Muscle of leg (tissue), 3 donors: ENCODE measurements at regions not wholly inside any gene's neighbourhood (a gene's known extent, or its start where the extent isn't known, plus 50 kb on each side); places are given as distances from the start of the nearest gene placed in this dataset.

Source experiments
- DNase-seq: peaks from one replicate; pipeline ENCODE4 v3.0.0; 2013
- H3K27ac ChIP-seq: one replicate; pipeline ENCODE4 v1.5.1; 2013; ENCODE audit warnings: mild to moderate bottlenecking, low read length, control low read depth
- H3K27me3 ChIP-seq: one replicate; pipeline ENCODE4 v1.6.1; 2013; ENCODE audit warnings: low read length; ENCODE audit not compliant: control insufficient read depth, insufficient read depth
- H3K36me3 ChIP-seq: one replicate; pipeline ENCODE4 v1.6.1; 2013; ENCODE audit warnings: low read length; ENCODE audit not compliant: control insufficient read depth, insufficient read depth
- H3K4me1 ChIP-seq: one replicate; pipeline ENCODE4 v1.6.1; 2013; ENCODE audit warnings: low read length; ENCODE audit not compliant: control insufficient read depth, insufficient read depth
- H3K4me3 ChIP-seq: one replicate; pipeline ENCODE4 v1.5.1; 2013; ENCODE audit warnings: low read length, control low read depth
- H3K9me3 ChIP-seq: replicated peaks from 2 replicates; pipeline ENCODE4 v1.6.1; 2013; ENCODE audit warnings: low read depth, low read length; ENCODE audit not compliant: control insufficient read depth
- WGBS: methylation state at CpG from one replicate; pipeline ENCODE4 v1.1.5; 2013; ENCODE audit warnings: missing lambda C conversion rate; ENCODE audit not compliant: insufficient coverage; 5-methylcytosine and 5-hydroxymethylcytosine counted together

DNA sequence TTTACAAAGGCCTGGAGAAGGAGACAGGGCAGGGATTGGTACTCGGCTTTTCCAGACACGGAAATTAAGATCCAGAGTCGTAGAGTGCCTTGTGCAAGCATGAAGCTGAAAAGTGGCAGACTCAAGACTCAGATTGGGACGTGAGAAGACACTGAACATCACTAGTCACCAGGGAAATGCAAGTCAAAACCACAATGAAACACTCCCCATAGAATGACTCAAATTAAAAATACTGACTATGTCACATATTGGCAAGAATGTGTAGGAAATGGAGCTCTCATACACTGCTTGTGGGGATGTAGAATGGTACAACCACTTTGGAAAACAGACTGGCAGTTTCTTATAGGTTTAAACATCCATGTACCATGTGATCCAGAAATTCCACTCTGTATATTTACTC, 472.0 kb downstream of the RPS24 start:
- Histone ChIP-seq H3K27ac (no peak overlapping the region), H3K4me3 (no peak overlapping the region), H3K36me3 (no peaks in the 10 kb centered on the region), H3K9me3 (no peaks in the 10 kb centered on the region), H3K27me3 (peaks cover 6% of the 10 kb centered on the region), H3K4me1 (peaks cover 12% of the 10 kb centered on the region)
- 95% methylated on average over 3 of the region's 4 CpGs for whole genome bisulfite sequencing
- DNase-seq: no peak

DNA sequence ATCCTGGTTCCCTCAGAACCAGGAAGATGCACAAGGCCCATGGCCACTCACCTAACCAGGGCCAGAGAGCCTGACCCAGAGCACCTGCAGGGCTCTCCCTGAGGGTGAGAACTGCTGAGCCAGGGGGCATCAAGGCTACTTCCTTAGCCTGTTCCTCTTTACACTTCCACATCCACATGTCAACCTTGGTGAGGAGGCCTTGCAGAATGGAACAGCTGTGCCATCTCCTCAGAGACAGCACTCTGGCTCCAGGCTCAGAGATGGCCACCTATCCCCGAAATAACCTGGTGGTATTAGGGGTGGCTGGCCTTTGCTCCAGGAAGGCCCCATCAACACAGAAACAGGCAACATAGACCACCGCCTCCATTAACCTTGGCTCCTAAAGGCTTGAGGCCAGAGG, 473.0 kb downstream of the RPS24 start:
- H3K4me3 ChIP-seq: no peak overlapping the region
- H3K27me3 ChIP-seq: peaks cover 6% of the 10 kb centered on the region
- no peaks in the 10 kb centered on the region for H3K36me3 ChIP-seq
- no peak for DNase-seq
- peaks cover 21% of the 10 kb centered on the region for H3K4me1 ChIP-seq
- H3K9me3 ChIP-seq: no peaks in the 10 kb centered on the region
- WGBS: no CpG with 5 or more reads among the region's 2 CpGs
- no peak overlapping the region for H3K27ac ChIP-seq

DNA sequence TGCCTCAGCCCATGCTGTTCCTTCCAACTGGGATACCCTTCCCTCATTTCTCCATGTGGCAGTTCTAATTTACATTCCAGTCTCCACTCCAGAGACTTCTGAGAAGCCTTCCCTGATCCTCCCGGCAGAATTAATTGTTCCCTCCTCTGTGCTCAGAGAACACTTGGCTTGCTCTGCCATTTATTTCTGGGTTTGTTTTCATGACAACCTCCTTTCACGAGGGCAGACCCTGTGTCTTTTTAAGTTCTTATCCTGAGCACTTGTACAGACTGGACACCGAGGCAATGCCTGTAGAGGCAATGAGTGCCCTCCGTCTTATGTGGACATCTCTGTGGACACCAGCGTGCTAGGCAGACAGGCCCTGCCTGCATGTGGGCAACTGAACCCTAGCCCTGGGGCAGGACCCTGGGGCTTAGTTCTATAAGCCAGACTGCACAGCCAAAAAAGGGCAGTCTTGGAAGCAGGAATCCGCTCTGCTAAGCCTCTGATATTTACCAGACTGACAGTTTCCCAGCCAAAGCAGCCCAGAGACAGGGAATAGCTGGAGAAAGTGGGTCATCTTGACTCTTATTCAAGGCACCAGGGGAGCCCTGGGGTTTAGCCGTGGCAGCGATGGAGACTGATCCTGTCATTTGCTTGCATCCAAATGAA, 474.0 kb downstream of the RPS24 start:
- H3K27me3 ChIP-seq: peaks cover 3% of the 10 kb centered on the region
- DNase-seq: no peak
- no peak overlapping the region for H3K4me3 ChIP-seq
- H3K27ac ChIP-seq: no peak overlapping the region
- peaks cover 30% of the 10 kb centered on the region for H3K4me1 ChIP-seq
- no peaks in the 10 kb centered on the region for H3K36me3 ChIP-seq
- WGBS: 47% methylated on average over 5 of the region's 8 CpGs
- H3K9me3 ChIP-seq: no peaks in the 10 kb centered on the region

DNA sequence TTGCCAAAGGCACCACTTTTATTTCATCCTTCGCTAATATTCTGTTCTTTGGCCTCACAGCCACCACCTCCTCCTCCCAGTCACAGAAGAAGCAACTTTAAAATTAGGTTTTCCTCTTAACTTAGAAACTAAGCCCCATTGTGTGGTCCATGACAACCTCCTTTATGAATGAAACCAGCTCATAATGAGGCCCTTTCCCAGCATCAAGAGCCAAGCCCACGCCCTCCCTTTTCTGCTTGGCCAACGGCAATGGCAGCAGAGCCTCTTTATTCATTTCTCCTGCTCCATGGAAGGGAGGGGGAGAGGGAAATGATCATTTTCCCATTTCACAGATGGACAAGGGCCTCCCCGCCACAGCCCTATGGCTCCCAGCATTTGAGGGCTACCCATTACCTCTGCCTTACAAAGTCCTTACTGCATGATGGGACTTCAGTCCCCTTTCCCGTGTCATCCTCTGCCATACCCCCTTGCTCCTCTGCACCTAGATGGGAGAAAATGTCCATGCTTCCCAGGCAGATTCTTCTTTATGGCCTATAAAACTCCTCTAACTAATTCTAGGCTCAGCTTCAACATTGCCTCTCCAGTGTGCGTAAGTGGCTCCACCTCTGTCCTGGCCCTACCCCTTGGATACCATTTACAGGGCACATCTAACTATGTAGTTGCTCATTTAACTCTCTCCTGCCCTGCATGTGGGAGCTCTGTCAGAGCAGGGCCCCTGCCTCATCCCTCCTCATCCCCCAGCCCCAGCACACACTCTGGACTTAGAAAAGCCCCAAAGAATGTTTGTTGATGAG, 475.5 kb downstream of the RPS24 start:
- Histone ChIP-seq H3K27me3 (peaks cover 3% of the 10 kb centered on the region), H3K9me3 (no peaks in the 10 kb centered on the region), H3K4me3 (no peak overlapping the region), H3K4me1 (peaks cover 30% of the 10 kb centered on the region), H3K36me3 (no peaks in the 10 kb centered on the region), H3K27ac (no peak overlapping the region)
- WGBS: 97% methylated on average over 4 of the region's 6 CpGs
- DNase-seq: no peak

DNA sequence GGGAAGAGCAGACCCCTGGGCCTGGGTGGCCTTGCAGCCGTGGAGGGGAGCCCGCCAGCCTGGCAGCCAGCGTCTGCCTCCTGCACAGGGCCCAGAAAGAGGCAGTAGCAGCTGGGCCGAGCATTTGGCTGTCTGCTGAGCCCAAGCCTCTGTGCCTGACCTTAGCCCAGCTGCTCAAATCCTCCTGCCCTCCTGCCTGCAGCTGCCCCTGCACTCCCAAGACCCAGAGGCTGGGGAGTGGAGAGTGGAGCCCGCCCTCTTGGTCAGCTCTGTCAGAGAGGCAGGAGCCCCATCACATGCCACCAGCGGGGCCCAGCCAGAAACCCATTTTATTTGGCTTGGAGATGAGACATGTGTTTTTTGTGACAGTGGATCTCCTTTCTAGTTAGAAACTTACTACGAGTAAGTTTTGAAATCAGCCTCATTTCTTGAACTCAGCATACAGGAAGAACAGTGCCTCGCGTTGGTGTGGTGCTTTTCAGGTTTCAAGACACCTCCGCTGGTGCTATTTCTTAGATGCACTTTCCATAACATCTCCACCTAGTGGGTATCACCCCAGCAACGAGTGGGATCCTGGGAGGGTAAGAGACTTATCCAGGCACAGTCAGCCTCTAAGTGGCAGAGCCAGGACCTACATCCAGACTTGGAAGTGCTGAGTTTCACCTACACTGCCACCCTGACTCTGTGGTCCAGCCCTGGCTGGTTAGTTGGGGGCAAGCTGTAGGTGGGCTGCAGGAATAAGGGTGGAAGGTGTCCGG, 477.1 kb downstream of the RPS24 start:
- peaks cover 38% of the 10 kb centered on the region for H3K4me1 ChIP-seq
- no peaks in the 10 kb centered on the region for H3K27me3 ChIP-seq
- H3K4me3 ChIP-seq: no peak overlapping the region
- no peak overlapping the region for H3K27ac ChIP-seq
- WGBS: 31% methylated on average over 4 of the region's 12 CpGs
- H3K9me3 ChIP-seq: no peaks in the 10 kb centered on the region
- no peaks in the 10 kb centered on the region for H3K36me3 ChIP-seq
- peak; percentile 85 for DNase-seq

DNA sequence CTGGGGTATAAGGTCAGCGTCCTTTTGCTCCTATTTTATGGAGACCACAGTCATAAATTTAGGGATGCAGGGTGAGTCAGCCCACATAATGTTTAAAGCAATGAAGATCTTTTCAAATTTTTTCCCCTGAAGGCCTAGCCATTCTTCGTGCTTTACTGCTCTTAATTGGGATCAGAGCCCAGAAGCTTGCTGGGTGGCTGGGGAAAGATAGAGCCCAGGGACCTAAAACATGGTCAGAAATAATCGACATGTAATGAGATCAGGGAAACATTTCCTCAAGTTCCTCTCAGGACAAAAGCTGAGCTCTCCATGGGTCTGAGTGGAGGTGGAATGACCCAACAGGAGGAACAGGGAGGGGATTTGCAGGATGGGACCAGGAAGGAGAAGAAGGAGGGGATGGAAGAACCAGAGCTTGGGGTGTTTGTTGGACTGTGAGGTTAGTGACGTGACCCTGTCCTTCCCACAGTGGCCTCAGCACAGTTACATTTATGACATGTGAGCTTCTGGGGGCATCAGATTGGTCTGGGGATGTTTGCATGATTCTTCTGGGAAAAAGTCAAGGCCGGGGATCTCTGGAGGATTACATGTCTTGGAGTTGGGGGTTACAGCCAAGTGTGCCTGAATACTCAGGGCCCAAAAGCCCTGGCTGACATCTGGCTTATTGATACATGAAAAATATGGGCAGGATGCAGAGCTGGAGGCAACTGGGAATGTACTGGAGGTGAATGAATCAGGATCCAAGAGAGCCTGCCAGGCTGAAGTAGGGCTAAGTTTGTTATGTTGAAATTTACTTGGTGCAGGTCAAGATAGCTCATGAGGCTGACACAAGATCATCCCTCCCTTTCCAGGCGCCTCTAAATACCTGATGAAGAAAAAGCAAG, 477.9 kb downstream of the RPS24 start:
- no peak for DNase-seq
- peaks cover 44% of the 10 kb centered on the region for H3K4me1 ChIP-seq
- no peaks in the 10 kb centered on the region for H3K36me3 ChIP-seq
- no peak overlapping the region for H3K4me3 ChIP-seq
- no peaks in the 10 kb centered on the region for H3K27me3 ChIP-seq
- no peak overlapping the region for H3K27ac ChIP-seq
- H3K9me3 ChIP-seq: no peaks in the 10 kb centered on the region
- WGBS: 52% methylated on average over 4 of the region's 6 CpGs

DNA sequence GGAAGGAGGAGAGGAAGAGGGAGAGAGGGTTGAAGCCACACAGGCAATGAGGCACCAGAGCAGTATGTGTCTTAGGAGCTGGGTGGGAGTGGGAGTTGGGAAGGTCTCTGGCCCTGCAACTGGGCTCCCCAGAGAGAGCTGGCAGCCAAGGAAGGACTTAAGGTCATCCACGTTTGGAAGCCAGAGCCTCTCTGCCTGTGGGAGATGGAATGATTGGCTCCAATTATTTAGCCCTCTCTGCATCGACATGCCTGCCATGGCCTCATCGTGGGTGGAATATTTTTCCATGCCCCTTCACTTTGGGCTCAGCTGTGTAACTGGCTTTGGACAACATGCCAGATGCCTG, 478.5 kb downstream of the RPS24 start:
- Histone ChIP-seq H3K4me1 (peaks cover 47% of the 10 kb centered on the region), H3K9me3 (no peaks in the 10 kb centered on the region)
- WGBS: 40% methylated on average over 1 of the region's 3 CpGs

DNA sequence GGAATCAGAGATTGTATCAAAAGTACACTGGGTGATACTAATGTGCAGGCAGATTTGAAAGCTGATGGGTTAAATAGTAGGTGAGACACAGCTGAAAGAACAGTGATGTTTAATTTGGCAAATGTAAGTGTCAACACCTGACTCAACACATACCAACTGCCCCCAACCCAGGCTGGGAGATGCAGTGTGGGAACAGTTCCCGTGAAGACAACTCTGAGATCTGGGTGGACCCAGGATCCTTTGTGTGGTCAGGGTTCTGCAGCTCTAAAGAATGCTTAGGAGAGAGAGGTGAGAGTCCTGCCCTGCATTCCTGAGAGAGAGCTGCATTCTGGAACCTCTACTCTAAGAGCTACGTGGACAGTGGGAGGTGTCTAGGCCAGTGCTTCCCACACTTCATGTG, 479.7 kb downstream of the RPS24 start:
- H3K36me3 ChIP-seq: no peaks in the 10 kb centered on the region
- H3K4me3 ChIP-seq: no peak overlapping the region
- no peaks in the 10 kb centered on the region for H3K9me3 ChIP-seq
- no peak overlapping the region for H3K27ac ChIP-seq
- H3K4me1 ChIP-seq: peaks cover 50% of the 10 kb centered on the region
- peaks cover 2% of the 10 kb centered on the region for H3K27me3 ChIP-seq
- no CpG with 5 or more reads among the region's 2 CpGs for WGBS
- no peak for DNase-seq

More for the DNA sequence above, 478.5 kb downstream of the RPS24 start:
- DNase-seq: no peak
- no peak overlapping the region for H3K27ac ChIP-seq
- peaks cover 2% of the 10 kb centered on the region for H3K27me3 ChIP-seq
- H3K36me3 ChIP-seq: no peaks in the 10 kb centered on the region
- no peak overlapping the region for H3K4me3 ChIP-seq

DNA sequence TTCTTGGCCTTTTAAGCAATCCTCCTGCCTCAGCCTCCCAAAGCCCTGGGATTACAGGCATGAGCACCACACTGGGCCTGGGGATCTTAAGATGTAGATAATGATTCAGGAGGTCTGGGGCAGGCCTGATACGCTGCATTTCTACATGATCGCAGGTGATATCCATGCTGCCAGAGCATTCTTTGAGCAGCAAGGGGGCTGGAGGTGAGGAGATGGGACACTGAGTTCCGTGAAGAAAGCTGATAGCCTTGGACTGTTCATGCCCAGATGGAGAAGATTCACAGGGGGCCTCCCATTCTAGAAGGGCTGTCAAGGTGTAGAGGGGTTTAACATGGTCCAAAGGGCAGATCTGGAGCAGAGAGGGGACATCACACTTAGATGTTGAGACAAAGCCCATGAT, 480.3 kb downstream of the RPS24 start:
- Histone ChIP-seq H3K4me1 (peaks cover 50% of the 10 kb centered on the region), H3K4me3 (no peak overlapping the region), H3K36me3 (no peaks in the 10 kb centered on the region), H3K27me3 (peaks cover 2% of the 10 kb centered on the region), H3K27ac (no peak overlapping the region), H3K9me3 (no peaks in the 10 kb centered on the region)
- WGBS: 100% methylated on average over 1 of the region's 3 CpGs
- DNase-seq: no peak
